ENCODE measurements at regions not wholly inside any gene's neighbourhood (a gene's known extent, or its start where the extent isn't known, plus 50 kb on each side); places are given as distances from the start of the nearest gene placed in this dataset.

DNA sequence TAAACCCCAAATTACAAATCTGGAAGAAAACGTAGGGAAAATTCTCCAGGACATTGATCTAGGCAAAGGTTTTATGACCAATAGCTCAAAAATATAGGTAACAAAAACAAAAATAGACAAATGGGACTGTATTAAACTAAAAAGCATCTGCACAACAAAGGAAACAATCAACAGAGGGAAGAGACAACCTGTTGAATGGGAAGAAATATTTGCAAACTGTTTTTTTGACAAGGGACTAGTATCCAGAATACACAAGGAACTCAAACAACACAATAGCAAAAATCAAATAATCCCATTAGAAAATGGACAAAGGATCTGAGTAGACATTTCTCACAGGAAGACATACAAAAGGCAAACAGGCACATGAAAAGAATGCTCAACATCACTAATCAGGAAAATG, 386.3 kb downstream of the ENC1 start:
- TF ChIP-seq EZH2 (IDR thresholded peaks at IDR 0.05; ENCODE audit: low read length, unreplicated experiment): no peak
- TF ChIP-seq, protein P1, sequence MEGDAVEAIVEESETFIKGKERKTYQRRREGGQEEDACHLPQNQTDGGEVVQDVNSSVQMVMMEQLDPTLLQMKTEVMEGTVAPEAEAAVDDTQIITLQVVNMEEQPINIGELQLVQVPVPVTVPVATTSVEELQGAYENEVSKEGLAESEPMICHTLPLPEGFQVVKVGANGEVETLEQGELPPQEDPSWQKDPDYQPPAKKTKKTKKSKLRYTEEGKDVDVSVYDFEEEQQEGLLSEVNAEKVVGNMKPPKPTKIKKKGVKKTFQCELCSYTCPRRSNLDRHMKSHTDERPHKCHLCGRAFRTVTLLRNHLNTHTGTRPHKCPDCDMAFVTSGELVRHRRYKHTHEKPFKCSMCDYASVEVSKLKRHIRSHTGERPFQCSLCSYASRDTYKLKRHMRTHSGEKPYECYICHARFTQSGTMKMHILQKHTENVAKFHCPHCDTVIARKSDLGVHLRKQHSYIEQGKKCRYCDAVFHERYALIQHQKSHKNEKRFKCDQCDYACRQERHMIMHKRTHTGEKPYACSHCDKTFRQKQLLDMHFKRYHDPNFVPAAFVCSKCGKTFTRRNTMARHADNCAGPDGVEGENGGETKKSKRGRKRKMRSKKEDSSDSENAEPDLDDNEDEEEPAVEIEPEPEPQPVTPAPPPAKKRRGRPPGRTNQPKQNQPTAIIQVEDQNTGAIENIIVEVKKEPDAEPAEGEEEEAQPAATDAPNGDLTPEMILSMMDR (conservative IDR thresholded peaks at IDR 0.05; ENCODE audit: low read depth, low read length): no peak
- TF ChIP-seq EZH2phosphoT487 (IDR thresholded peaks at IDR 0.05; ENCODE audit: borderline replicate concordance, low read length): no peak
